HEK293 (cell line): ENCODE measurements at regions not wholly inside any gene's neighbourhood (a gene's known extent, or its start where the extent isn't known, plus 50 kb on each side); places are given as distances from the start of the nearest gene placed in this dataset.

Source experiments
- CTCF ChIA-PET: fragments of 350-600 bp; formaldehyde crosslinking; extraction: SDS; loops from one replicate; lab custom pipeline; 2021; ENCODE audit warnings: antibody characterized with exemption; lab: Yijun Ruan, JAX
- POLR2A ChIA-PET: fragments of 300-600 bp; formaldehyde crosslinking; extraction: SDS; loops from one replicate; lab custom pipeline; 2020; ENCODE audit warnings: antibody characterized with exemption, inconsistent platforms; lab: Yijun Ruan, JAX
- H3K27ac ChIP-seq: fragments of 200-500 bp; sonication (Bioruptor generic); 2 replicates; pipeline ENCODE4 v1.5.1; 2014; ENCODE audit warnings: low read depth, low read length, control low read depth, inconsistent platforms; ENCODE audit errors: extremely low read depth
- H3K36me3 ChIP-seq, 2 experiments: fragments of 200-500 bp in 1 of 2; sonication (Bioruptor generic) in 1 of 2; 1 replicate in 1 of 2; 2 replicates in 1 of 2; pipeline ENCODE4 v1.5.1; 2014 to 2017; ENCODE audit warnings: inconsistent platforms in 2 of 2, low read length in 2 of 2; ENCODE audit not compliant: control insufficient read depth in 2 of 2, insufficient read depth in 1 of 2
- H3K4me1 ChIP-seq: fragments of 200-500 bp; sonication (Bioruptor generic); 2 replicates; pipeline ENCODE4 v1.5.1; 2014; ENCODE audit warnings: mild to moderate bottlenecking, low read length, inconsistent platforms; ENCODE audit not compliant: control insufficient read depth, insufficient read depth
- H3K4me3 ChIP-seq: 2 replicates; pipeline ENCODE4 v1.5.1; 2011; ENCODE audit warnings: low read depth, mild to moderate bottlenecking, control low read depth, low read length, moderate library complexity
- H3K9me3 ChIP-seq: fragments of 200-500 bp; sonication (Bioruptor generic); 2 replicates; pipeline ENCODE4 v1.5.1; 2014; ENCODE audit warnings: low read depth, low read length, inconsistent platforms; ENCODE audit not compliant: control insufficient read depth, insufficient read depth
- KLF9 ChIP-seq: fragments of 450-650 bp; formaldehyde crosslinking; IDR thresholded peaks from 2 replicates; pipeline ENCODE4 v1.5.1; 2016; ENCODE audit warnings: missing biosample characterization, missing genetic modification characterization, low read depth
- SETDB1 ChIP-seq: IDR thresholded peaks from one replicate; pipeline ENCODE4 v1.6.1; 2017; ENCODE audit warnings: mild to moderate bottlenecking, low read length, moderate library complexity, mixed read lengths; ENCODE audit not compliant: insufficient read length
- SP2 ChIP-seq: fragments of 450-650 bp; formaldehyde crosslinking; IDR thresholded peaks from 2 replicates; pipeline ENCODE4 v1.5.1; 2016; ENCODE audit warnings: missing biosample characterization, missing genetic modification characterization
- ZFP41 ChIP-seq: fragments of 450-650 bp; formaldehyde crosslinking; IDR thresholded peaks from 2 replicates; pipeline ENCODE4 v1.5.1; 2016; ENCODE audit warnings: missing biosample characterization, missing genetic modification characterization, borderline replicate concordance
- ZNF121 ChIP-seq: fragments of 450-650 bp; formaldehyde crosslinking; IDR thresholded peaks from 2 replicates; pipeline ENCODE4 v1.5.1; 2016; ENCODE audit warnings: missing biosample characterization, missing genetic modification characterization
- ZNF184 ChIP-seq: fragments of 450-650 bp; IDR thresholded peaks from 2 replicates; pipeline ENCODE4 v1.5.1; 2018; ENCODE audit warnings: missing biosample characterization, mild to moderate bottlenecking, missing genetic modification characterization
- ZNF341 ChIP-seq: fragments of 450-650 bp; formaldehyde crosslinking; IDR thresholded peaks from 2 replicates; pipeline ENCODE4; 2016; ENCODE audit warnings: low read depth, missing biosample characterization, missing genetic modification characterization
- ZNF423 ChIP-seq: fragments of 450-650 bp; formaldehyde crosslinking; IDR thresholded peaks from 2 replicates; pipeline ENCODE4 v1.5.1; 2016; ENCODE audit warnings: missing biosample characterization, missing genetic modification characterization
- ZNF473 ChIP-seq: fragments of 450-650 bp; formaldehyde crosslinking; IDR thresholded peaks from 2 replicates; pipeline ENCODE4 v1.5.1; 2017; ENCODE audit warnings: missing biosample characterization, missing genetic modification characterization
- ZNF548 ChIP-seq: fragments of 450-650 bp; formaldehyde crosslinking; IDR thresholded peaks from 2 replicates; pipeline ENCODE4 v1.5.1; 2016; ENCODE audit warnings: missing biosample characterization, missing genetic modification characterization
- ZNF560 ChIP-seq: fragments of 450-650 bp; formaldehyde crosslinking; IDR thresholded peaks from 2 replicates; pipeline ENCODE4 v1.5.1; 2017; ENCODE audit warnings: missing biosample characterization, missing genetic modification characterization, borderline replicate concordance
- ZNF621 ChIP-seq: fragments of 450-650 bp; formaldehyde crosslinking; IDR thresholded peaks from 2 replicates; pipeline ENCODE4 v1.5.1; 2017; ENCODE audit warnings: missing biosample characterization, missing genetic modification characterization
- ZNF629 ChIP-seq: fragments of 450-650 bp; formaldehyde crosslinking; IDR thresholded peaks from 2 replicates; pipeline ENCODE4 v1.5.1; 2017; ENCODE audit warnings: missing biosample characterization, missing genetic modification characterization
- ZNF654 ChIP-seq: fragments of 450-650 bp; formaldehyde crosslinking; IDR thresholded peaks from 2 replicates; pipeline ENCODE4 v1.5.1; 2016; ENCODE audit warnings: low read depth, missing biosample characterization, missing genetic modification characterization
- ZSCAN23 ChIP-seq: fragments of 450-650 bp; formaldehyde crosslinking; IDR thresholded peaks from 2 replicates; pipeline ENCODE4 v1.5.1; 2016; ENCODE audit warnings: missing biosample characterization, missing genetic modification characterization
- TF ChIP-seq, protein P1 (sequence below): fragments of 450-650 bp; formaldehyde crosslinking; IDR thresholded peaks from 2 replicates; pipeline ENCODE4 v1.5.1; 2017; ENCODE audit warnings: missing biosample characterization, missing genetic modification characterization
- TF ChIP-seq, protein P2 (sequence below): fragments of 450-650 bp; formaldehyde crosslinking; IDR thresholded peaks from 2 replicates; pipeline ENCODE4 v1.5.1; 2017; ENCODE audit warnings: missing biosample characterization, missing genetic modification characterization
- TF ChIP-seq, protein P3 (sequence below): fragments of 450-650 bp; formaldehyde crosslinking; IDR thresholded peaks from 2 replicates; pipeline ENCODE4 v1.5.1; 2016; ENCODE audit warnings: missing biosample characterization, missing genetic modification characterization
- TF ChIP-seq, protein P4 (sequence below): fragments of 450-650 bp; formaldehyde crosslinking; IDR thresholded peaks from 2 replicates; pipeline ENCODE4 v1.5.1; 2016; ENCODE audit warnings: missing biosample characterization, missing genetic modification characterization
- TF ChIP-seq, protein P5 (sequence below): fragments of 450-650 bp; formaldehyde crosslinking; IDR thresholded peaks from 2 replicates; pipeline ENCODE4 v1.5.1; 2016; ENCODE audit warnings: missing biosample characterization, missing genetic modification characterization

DNA sequence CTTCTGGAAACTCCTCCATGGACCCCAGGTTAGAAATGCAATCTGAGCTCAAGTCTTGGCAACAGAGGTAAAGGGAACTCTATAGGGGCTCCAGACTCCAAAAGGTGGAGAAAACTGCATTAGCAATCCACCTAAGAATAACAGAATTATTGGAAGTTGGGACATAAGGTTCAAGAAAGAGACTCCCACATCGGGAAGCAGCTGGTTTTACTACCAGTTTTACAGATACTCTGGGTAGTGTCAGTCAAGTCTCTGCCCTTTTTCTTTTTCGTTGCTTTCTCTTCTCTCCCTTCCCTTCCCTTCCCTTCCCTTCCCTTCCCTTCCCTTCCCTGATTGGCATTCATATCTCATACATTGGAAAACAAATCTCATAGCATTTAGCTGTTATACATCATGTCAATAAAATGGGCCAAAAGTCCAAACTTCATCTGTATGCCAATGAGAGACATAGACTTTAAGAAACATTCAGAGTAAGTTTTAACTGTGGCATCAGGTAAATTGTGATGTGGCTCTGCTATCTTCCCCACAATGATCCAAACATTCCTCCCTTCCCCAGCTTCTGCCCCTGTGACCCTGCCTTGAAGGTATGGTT lies 166.7 kb downstream of the KCNE4 start (continued):
- TF ChIP-seq, protein P1, sequence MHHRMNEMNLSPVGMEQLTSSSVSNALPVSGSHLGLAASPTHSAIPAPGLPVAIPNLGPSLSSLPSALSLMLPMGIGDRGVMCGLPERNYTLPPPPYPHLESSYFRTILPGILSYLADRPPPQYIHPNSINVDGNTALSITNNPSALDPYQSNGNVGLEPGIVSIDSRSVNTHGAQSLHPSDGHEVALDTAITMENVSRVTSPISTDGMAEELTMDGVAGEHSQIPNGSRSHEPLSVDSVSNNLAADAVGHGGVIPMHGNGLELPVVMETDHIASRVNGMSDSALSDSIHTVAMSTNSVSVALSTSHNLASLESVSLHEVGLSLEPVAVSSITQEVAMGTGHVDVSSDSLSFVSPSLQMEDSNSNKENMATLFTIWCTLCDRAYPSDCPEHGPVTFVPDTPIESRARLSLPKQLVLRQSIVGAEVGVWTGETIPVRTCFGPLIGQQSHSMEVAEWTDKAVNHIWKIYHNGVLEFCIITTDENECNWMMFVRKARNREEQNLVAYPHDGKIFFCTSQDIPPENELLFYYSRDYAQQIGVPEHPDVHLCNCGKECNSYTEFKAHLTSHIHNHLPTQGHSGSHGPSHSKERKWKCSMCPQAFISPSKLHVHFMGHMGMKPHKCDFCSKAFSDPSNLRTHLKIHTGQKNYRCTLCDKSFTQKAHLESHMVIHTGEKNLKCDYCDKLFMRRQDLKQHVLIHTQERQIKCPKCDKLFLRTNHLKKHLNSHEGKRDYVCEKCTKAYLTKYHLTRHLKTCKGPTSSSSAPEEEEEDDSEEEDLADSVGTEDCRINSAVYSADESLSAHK = no peak
- TF ChIP-seq, protein P2, sequence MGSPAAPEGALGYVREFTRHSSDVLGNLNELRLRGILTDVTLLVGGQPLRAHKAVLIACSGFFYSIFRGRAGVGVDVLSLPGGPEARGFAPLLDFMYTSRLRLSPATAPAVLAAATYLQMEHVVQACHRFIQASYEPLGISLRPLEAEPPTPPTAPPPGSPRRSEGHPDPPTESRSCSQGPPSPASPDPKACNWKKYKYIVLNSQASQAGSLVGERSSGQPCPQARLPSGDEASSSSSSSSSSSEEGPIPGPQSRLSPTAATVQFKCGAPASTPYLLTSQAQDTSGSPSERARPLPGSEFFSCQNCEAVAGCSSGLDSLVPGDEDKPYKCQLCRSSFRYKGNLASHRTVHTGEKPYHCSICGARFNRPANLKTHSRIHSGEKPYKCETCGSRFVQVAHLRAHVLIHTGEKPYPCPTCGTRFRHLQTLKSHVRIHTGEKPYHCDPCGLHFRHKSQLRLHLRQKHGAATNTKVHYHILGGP (tag by site-specific recombination) = no peak
- TF ChIP-seq ZNF341 (tag by site-specific recombination) (no peak), ZNF560 (tag by site-specific recombination) (no peak), ZFP41 (tag by site-specific recombination) (no peak), KLF9 (tag by site-specific recombination) (no peak), ZNF121 (tag by site-specific recombination) (no peak), ZNF473 (tag by site-specific recombination) (no peak)

DNA sequence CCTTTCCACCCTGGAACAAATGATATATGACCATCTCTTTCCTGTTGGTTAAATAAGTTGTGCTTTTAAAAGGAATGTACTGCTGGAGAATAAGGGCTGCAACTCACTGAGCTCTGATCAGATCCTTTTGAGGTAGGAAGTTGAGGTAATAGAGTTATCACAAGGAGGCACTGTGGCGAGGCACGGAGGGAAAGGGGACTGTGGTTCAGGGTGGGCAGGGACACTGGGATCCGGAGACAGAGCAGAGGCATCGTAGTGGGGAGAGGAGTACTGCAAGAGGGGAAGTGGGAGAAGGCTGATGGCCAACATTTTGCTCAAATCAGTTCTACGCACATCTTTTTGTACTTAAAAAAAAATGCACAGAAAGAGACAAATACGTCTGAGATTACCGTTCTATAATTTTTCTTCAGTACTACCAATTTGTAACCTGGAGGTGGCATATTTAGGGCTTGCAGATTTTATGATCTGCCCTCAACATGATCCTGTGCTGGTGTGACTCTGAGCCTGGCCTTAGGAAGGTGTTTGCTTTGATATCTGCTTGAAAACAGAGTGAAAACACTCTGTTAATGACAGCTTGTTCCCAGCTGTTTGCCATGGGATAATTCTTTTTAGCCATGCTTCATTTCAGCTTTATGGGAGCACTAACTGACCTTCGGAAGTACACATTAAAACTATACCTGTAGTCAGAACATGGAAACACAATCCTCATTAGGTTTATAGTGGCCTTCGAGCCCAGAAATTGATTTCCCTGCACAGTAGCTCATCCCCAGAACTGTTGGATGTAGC lies 168.1 kb downstream of the KCNE4 start:
- H3K9me3 ChIP-seq = no peaks in the 10 kb centered on the region
- TF ChIP-seq ZNF621 (tag by site-specific recombination) = no peak
- TF ChIP-seq, protein P3, sequence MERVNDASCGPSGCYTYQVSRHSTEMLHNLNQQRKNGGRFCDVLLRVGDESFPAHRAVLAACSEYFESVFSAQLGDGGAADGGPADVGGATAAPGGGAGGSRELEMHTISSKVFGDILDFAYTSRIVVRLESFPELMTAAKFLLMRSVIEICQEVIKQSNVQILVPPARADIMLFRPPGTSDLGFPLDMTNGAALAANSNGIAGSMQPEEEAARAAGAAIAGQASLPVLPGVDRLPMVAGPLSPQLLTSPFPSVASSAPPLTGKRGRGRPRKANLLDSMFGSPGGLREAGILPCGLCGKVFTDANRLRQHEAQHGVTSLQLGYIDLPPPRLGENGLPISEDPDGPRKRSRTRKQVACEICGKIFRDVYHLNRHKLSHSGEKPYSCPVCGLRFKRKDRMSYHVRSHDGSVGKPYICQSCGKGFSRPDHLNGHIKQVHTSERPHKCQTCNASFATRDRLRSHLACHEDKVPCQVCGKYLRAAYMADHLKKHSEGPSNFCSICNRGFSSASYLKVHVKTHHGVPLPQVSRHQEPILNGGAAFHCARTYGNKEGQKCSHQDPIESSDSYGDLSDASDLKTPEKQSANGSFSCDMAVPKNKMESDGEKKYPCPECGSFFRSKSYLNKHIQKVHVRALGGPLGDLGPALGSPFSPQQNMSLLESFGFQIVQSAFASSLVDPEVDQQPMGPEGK = no peak
- TF ChIP-seq ZNF560 (tag by site-specific recombination) = no peak
- no peaks in the 10 kb centered on the region for H3K36me3 ChIP-seq
- ChIA-PET POLR2A (no interaction called here), CTCF (no interaction called here)
- no peak overlapping the region for H3K27ac ChIP-seq
- no peak overlapping the region for H3K4me3 ChIP-seq
- H3K4me1 ChIP-seq = peaks cover 7% of the 10 kb centered on the region

DNA sequence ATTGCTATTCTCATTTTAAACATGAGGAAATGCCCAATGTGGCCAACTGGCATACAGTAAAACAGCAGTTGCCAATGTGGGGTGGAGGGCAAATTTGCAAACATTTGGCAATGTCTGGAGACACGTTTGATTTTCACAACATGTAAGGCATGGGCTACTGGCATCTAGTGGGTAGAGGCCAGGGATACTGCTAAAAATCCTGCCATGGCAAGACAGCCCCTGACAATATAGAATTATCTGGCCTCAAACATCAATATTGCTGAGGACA lies 168.6 kb downstream of the KCNE4 start:
- ChIA-PET CTCF (no interaction called here), POLR2A (no interaction called here)
- no peaks in the 10 kb centered on the region for H3K9me3 ChIP-seq
- peaks cover 7% of the 10 kb centered on the region for H3K4me1 ChIP-seq
- H3K36me3 ChIP-seq = no peaks in the 10 kb centered on the region
- H3K27ac ChIP-seq = no peak overlapping the region
- H3K4me3 ChIP-seq = no peak overlapping the region
- TF ChIP-seq ZNF423 (tag by site-specific recombination) (no peak), ZSCAN23 (tag by site-specific recombination) (no peak), ZNF654 (tag by site-specific recombination) (no peak), SETDB1 (no peak), ZNF184 (tag by site-specific recombination) (no peak), SP2 (tag by site-specific recombination) (no peak), ZNF548 (tag by site-specific recombination) (no peak), ZNF629 (tag by site-specific recombination) (no peak)
- TF ChIP-seq, protein P4, sequence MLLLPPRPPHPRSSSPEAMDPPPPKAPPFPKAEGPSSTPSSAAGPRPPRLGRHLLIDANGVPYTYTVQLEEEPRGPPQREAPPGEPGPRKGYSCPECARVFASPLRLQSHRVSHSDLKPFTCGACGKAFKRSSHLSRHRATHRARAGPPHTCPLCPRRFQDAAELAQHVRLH (tag by site-specific recombination) = no peak
- TF ChIP-seq, protein P5, sequence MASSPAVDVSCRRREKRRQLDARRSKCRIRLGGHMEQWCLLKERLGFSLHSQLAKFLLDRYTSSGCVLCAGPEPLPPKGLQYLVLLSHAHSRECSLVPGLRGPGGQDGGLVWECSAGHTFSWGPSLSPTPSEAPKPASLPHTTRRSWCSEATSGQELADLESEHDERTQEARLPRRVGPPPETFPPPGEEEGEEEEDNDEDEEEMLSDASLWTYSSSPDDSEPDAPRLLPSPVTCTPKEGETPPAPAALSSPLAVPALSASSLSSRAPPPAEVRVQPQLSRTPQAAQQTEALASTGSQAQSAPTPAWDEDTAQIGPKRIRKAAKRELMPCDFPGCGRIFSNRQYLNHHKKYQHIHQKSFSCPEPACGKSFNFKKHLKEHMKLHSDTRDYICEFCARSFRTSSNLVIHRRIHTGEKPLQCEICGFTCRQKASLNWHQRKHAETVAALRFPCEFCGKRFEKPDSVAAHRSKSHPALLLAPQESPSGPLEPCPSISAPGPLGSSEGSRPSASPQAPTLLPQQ (tag by site-specific recombination) = no peak
